Transverse colon (tissue), 4 donors: ENCODE measurements at regions not wholly inside any gene's neighbourhood (a gene's known extent, or its start where the extent isn't known, plus 50 kb on each side); places are given as distances from the start of the nearest gene placed in this dataset.

Experiments
- POLR2AphosphoS5 ChIP-seq, 3 donors: sonication (generic); formaldehyde crosslinking; IDR thresholded peaks; one replicate each; pipeline ENCODE4 v1.6.1; 2016; ENCODE audit warnings: antibody characterized with exemption in 3 of 3
- TF ChIP-seq, protein P1 (sequence below), 5 experiments: fragments of 200-600 bp in 3 of 5; fragments of 450-650 bp in 2 of 5; sonication (generic) in 3 of 5; IDR thresholded peaks; 1 replicate in 2 of 5; 2 replicates in 3 of 5; pipeline ENCODE4 v1.5.1; 2016 to 2017; ENCODE audit warnings: antibody characterized with exemption in 5 of 5, inconsistent platforms in 3 of 5, mild to moderate bottlenecking in 2 of 5, moderate library complexity in 1 of 5

DNA sequence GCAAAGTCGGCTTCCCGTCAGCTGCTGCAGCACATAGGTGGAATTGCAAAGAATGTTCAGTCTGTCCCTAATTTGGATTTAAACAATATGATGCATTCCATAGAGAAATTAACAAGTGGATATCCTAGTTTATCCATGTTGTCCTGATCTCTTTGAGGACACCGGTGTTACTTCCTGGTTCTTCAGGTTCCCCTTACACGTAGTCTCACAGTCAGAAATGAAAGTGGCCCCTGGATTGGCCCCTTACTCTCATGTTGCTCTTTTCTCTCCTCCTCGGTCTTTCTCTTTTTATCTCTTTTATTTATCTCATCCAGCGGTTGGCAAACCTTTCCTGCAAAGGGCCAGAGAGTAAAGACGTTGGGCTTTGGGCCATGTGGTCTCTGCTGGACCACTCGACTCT lies 265.1 kb downstream of the GAS1 start:
- TF ChIP-seq POLR2AphosphoS5 (IDR thresholded peaks at IDR 0.05): no peak
- TF ChIP-seq, protein P1, sequence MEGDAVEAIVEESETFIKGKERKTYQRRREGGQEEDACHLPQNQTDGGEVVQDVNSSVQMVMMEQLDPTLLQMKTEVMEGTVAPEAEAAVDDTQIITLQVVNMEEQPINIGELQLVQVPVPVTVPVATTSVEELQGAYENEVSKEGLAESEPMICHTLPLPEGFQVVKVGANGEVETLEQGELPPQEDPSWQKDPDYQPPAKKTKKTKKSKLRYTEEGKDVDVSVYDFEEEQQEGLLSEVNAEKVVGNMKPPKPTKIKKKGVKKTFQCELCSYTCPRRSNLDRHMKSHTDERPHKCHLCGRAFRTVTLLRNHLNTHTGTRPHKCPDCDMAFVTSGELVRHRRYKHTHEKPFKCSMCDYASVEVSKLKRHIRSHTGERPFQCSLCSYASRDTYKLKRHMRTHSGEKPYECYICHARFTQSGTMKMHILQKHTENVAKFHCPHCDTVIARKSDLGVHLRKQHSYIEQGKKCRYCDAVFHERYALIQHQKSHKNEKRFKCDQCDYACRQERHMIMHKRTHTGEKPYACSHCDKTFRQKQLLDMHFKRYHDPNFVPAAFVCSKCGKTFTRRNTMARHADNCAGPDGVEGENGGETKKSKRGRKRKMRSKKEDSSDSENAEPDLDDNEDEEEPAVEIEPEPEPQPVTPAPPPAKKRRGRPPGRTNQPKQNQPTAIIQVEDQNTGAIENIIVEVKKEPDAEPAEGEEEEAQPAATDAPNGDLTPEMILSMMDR (IDR thresholded peaks at IDR 0.05): no peak
